ENCODE measurements at regions not wholly inside any gene's neighbourhood (a gene's known extent, or its start where the extent isn't known, plus 50 kb on each side); places are given as distances from the start of the nearest gene placed in this dataset.
A peak's percentile ranks its signal among the peaks of the same experiment; 100 is the strongest.
"Not testable (repeated sequence)": the region's sequence is repeated elsewhere in the genome, so short reads cannot be mapped to it uniquely, and the experiment has no call there.

DNA sequence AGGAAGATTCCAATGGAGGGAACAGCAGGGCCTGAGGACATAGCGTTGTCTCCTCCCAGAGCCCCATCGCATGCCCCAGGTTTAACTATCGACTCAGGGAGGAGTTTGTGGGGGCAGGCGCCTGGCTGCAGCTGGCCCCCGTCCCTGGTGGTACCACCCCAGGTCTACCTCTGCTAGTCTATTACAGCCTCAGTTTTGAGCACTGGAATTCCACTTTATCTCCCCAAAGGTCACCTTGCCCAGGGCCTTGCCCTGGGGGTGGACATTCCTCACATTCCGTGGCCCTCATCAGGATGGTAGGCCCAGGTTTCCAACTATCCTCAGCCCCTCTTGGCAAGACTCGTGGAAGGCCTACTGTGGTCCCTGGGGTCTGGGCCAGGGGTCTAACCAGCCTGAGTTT lies 65.4 kb upstream of the SSBP3 start:
- no peak for DNase-seq
- no peak overlapping the region for H3K27ac ChIP-seq
- no peak overlapping the region for H3K4me3 ChIP-seq (ENCODE audit: low read depth, low read length)
- no peaks in the 10 kb centered on the region for H3K9me3 ChIP-seq (ENCODE audit: severe bottlenecking)
- H3K27me3 ChIP-seq (ENCODE audit: insufficient read depth, low read depth, severe bottlenecking) = no peaks in the 10 kb centered on the region
- no peaks in the 10 kb centered on the region for H3K36me3 ChIP-seq
- TF ChIP-seq, protein P1, sequence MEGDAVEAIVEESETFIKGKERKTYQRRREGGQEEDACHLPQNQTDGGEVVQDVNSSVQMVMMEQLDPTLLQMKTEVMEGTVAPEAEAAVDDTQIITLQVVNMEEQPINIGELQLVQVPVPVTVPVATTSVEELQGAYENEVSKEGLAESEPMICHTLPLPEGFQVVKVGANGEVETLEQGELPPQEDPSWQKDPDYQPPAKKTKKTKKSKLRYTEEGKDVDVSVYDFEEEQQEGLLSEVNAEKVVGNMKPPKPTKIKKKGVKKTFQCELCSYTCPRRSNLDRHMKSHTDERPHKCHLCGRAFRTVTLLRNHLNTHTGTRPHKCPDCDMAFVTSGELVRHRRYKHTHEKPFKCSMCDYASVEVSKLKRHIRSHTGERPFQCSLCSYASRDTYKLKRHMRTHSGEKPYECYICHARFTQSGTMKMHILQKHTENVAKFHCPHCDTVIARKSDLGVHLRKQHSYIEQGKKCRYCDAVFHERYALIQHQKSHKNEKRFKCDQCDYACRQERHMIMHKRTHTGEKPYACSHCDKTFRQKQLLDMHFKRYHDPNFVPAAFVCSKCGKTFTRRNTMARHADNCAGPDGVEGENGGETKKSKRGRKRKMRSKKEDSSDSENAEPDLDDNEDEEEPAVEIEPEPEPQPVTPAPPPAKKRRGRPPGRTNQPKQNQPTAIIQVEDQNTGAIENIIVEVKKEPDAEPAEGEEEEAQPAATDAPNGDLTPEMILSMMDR (IDR thresholded peaks at IDR 0.05; ENCODE audit: low read depth, low read length) = no peak

DNA sequence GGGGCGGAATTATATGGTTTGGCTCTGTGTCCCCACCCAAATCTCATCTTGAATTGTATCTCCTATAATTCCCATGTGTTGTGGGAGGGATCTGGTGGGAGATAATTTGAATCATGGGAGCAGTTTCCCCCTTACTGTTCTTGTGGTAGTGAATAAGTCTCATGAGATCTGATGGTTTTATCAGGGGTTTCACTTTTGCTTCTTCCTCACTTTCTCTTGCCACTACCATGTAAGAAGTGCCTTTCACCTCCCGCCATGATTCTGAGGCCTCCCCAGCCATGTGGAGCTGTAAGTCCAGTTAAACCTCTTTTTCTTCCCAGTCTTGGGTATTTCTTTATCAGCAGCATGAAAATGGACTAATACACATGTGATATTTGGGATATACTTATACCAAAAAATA lies 63.2 kb upstream of the SSBP3 start:
- H3K4me3 ChIP-seq (ENCODE audit: low read depth, low read length); H3K9me3 ChIP-seq (ENCODE audit: severe bottlenecking); DNase-seq; H3K36me3 ChIP-seq; H3K27me3 ChIP-seq (ENCODE audit: insufficient read depth, low read depth, severe bottlenecking); H3K27ac ChIP-seq: not testable (repeated sequence)

DNA sequence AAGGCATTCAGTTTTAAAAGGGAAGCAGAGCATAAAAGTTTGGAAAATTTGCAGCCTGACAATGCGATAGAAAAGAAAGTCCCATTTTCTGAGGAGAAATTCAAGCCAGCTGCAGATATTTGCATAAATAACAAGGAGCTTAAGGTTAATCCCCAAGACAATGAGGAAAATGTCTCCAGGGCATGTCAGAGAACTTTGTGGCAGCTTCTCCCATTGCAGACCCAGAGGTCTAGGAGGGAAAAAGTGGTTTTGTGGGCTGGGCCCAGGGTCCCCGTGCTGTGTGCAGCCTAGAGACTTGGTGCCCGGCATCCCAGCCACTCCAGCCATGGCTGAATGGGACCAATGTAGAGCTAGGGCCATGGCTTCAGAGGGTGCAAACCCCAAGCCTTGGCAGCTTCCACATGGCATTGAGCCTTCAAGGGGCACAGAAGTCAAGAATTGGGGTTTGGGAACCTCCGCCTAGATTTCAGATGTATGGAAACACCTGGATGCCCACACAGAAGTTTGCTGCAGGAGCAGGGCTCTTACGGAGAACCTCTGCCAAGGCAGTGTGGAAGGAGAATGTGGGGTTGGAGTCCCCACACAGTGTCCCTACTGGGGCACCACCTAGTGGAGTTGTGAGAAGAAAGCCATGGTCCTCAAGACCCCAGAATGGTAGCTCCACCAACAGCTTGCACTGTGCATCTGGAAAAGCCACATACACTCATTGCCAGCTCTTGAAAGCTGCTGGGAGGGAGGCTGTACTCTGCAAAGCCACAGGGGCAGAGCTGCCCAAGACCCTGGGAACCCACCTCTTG lies 62.3 kb upstream of the SSBP3 start:
- not testable (repeated sequence) for H3K27me3 ChIP-seq (ENCODE audit: insufficient read depth, low read depth, severe bottlenecking); H3K4me3 ChIP-seq (ENCODE audit: low read depth, low read length); H3K36me3 ChIP-seq; DNase-seq; H3K27ac ChIP-seq; H3K9me3 ChIP-seq (ENCODE audit: severe bottlenecking)
- TF ChIP-seq, protein P1 (IDR thresholded peaks at IDR 0.05; ENCODE audit: low read depth, low read length) = peak; percentile 45

DNA sequence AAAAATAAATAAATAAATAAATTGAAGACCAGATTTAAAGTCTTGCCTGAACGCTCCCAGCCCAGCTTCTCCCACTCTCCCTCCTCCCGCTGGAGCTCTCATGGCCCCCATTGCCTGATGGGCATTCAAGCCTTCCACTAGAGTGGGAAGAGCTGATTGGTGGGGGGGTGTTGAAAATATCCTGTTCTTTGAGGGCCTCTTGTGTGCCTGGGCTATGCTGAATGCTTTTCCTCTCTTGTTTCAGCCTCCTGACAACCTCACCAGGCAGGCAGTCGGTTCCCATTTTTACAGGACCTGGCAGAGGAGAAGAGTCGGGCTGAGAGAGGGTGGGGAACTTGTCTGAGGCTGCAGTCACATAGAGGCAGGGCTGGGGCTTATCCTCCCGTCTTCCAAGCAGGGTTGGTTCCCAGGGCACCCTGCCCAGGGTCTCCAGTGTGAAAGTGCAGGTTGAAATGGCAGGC lies 59.2 kb upstream of the SSBP3 start:
- Histone ChIP-seq H3K36me3 (no peaks in the 10 kb centered on the region), H3K27me3 (ENCODE audit: insufficient read depth, low read depth, severe bottlenecking) (no peaks in the 10 kb centered on the region), H3K4me3 (ENCODE audit: low read depth, low read length) (no peak overlapping the region), H3K27ac (no peak overlapping the region), H3K9me3 (ENCODE audit: severe bottlenecking) (no peaks in the 10 kb centered on the region)
- DNase-seq = no peak
- TF ChIP-seq, protein P1 (IDR thresholded peaks at IDR 0.05; ENCODE audit: low read depth, low read length) = no peak

DNA sequence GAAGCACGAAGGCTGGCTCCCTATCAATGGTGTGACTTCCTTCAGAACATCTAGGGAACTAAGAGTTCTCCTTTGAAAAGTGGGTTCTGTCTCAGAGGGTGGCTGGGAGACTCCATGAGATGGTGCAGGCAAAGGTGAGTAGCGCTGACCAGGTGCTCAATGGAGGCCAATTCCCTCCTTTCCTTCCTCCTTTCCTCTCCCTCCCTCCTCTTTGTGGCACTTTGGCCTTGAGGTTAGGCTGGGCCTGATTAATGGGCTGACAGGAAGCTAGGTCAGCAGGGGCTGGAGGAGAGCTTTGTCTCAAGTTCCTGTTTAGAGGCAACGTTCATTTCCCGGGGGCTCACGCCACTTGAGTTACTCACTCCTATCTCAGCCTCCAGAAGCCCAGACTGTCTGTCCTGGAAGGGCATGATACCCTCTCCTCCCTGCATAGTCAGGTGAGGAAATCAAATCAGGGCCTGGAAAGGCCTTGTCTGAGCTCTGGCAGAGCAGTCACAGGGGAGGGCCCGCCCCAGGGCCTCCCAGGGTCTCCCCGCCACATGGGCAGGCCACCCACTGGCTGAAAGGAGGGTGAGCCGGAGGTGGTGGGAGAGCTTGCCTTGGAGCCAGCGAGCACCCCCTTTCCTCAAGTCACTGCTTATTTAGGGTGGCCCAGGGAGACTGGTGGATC lies 58.4 kb upstream of the SSBP3 start:
- no peak overlapping the region; the same call in 1 of the 2 replicates for H3K27ac ChIP-seq
- TF ChIP-seq, protein P1 (IDR thresholded peaks at IDR 0.05; ENCODE audit: low read depth, low read length) = no peak
- no peaks in the 10 kb centered on the region for H3K27me3 ChIP-seq (ENCODE audit: insufficient read depth, low read depth, severe bottlenecking)
- no peak overlapping the region for H3K4me3 ChIP-seq (ENCODE audit: low read depth, low read length)
- no peaks in the 10 kb centered on the region for H3K9me3 ChIP-seq (ENCODE audit: severe bottlenecking)
- no peaks in the 10 kb centered on the region for H3K36me3 ChIP-seq
- no peak for DNase-seq

DNA sequence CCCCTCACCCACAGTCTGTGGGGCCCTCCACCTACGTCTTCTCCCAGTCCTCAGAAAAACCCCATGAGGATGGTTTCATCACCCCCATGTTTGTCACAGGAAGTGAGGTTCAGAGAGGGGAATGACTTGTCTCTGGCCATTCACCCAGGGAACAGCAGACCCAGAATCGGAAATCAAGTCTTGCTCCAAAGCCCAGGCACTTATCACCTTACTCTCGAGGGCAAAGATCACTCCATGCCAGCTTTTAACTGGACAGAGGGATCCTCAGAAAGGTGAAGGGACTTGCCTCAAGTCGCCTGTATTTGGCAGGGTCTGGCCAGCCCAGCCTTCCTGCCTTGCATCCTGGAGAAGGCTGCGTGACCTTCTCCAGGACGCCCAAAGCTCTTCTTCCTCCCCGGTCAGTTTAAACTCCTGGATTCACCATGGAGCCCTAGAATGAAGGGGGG lies 57.9 kb upstream of the SSBP3 start:
- no peak overlapping the region for H3K27ac ChIP-seq
- H3K36me3 ChIP-seq = no peaks in the 10 kb centered on the region
- no peaks in the 10 kb centered on the region for H3K9me3 ChIP-seq (ENCODE audit: severe bottlenecking)
- no peak for DNase-seq
- no peak overlapping the region for H3K4me3 ChIP-seq (ENCODE audit: low read depth, low read length)
- TF ChIP-seq, protein P1 (IDR thresholded peaks at IDR 0.05; ENCODE audit: low read depth, low read length) = no peak
- H3K27me3 ChIP-seq (ENCODE audit: insufficient read depth, low read depth, severe bottlenecking) = no peaks in the 10 kb centered on the region

Data from WERI-Rb-1 (cell line).